ENCODE measurements at regions not wholly inside any gene's neighbourhood (a gene's known extent, or its start where the extent isn't known, plus 50 kb on each side); places are given as distances from the start of the nearest gene placed in this dataset.

- DNase-seq, result no peak
These were observed 138.9 kb downstream of the MN1 start for GRCh38 chr22:27662359-27663301.

GRCh38 chr22:27663812-27664211 lies 137.7 kb downstream of the MN1 start:
- DNase-seq, result no peak

GRCh38 chr22:27666272-27666997 lies 135.1 kb downstream of the MN1 start:
- DNase-seq, result no peak

GRCh38 chr22:27667121-27667843 lies 134.3 kb downstream of the MN1 start:
- no peak for DNase-seq

- DNase-seq, result no peak
These were observed 132.4 kb downstream of the MN1 start for GRCh38 chr22:27668828-27669797.

- DNase-seq, result no peak
These were observed 131.6 kb downstream of the MN1 start for GRCh38 chr22:27669798-27670599.

- DNase-seq, result no peak
These were observed 130.7 kb downstream of the MN1 start for GRCh38 chr22:27670701-27671412.

GRCh38 chr22:27671413-27671935 lies 130.1 kb downstream of the MN1 start:
- DNase-seq, result no peak

- no peak for DNase-seq
These were observed 128.7 kb downstream of the MN1 start for GRCh38 chr22:27672721-27673418.

GRCh38 chr22:27673839-27674238 lies 127.7 kb downstream of the MN1 start:
- DNase-seq, result no peak

- DNase-seq, result no peak
These were observed 127.2 kb downstream of the MN1 start for GRCh38 chr22:27674261-27674923.

- no peak for DNase-seq
These were observed 124.9 kb downstream of the MN1 start for GRCh38 chr22:27676545-27677213.

- no peak for DNase-seq
These were observed 123.6 kb downstream of the MN1 start for GRCh38 chr22:27677905-27678458.

GRCh38 chr22:27679176-27679575 lies 122.4 kb downstream of the MN1 start:
- DNase-seq, result no peak

- no peak for DNase-seq
These were observed 121.7 kb downstream of the MN1 start for GRCh38 chr22:27679693-27680488.

GRCh38 chr22:27680636-27681035 lies 120.9 kb downstream of the MN1 start:
- no peak for DNase-seq

- no peak for DNase-seq
These were observed 120.5 kb downstream of the MN1 start for GRCh38 chr22:27681037-27681436.

Data from activated CD4-positive, alpha-beta T cell treated with anti-CD3 and anti-CD28 coated beads for 48 hours (primary cell).